SU-DHL-6 (cell line): ENCODE measurements at regions not wholly inside any gene's neighbourhood (a gene's known extent, or its start where the extent isn't known, plus 50 kb on each side); places are given as distances from the start of the nearest gene placed in this dataset.

Experiments
- H2AFZ ChIP-seq: fragments of 200-600 bp; sonication (generic); 2 replicates; pipeline ENCODE4 v1.6.1; 2014; ENCODE audit warnings: low read depth, mild to moderate bottlenecking, moderate library complexity, mixed read lengths, antibody characterized with exemption, low read length; ENCODE audit not compliant: severe bottlenecking
- H3F3A ChIP-seq: fragments of 200-600 bp; shearing (Covaris generic); 2 replicates; pipeline ENCODE4 v1.6.0; 2016; ENCODE audit warnings: antibody characterized with exemption, mild to moderate bottlenecking; ENCODE audit not compliant: insufficient read depth
- H3K27ac ChIP-seq: fragments of 200-600 bp; sonication (generic); 2 replicates; pipeline ENCODE4 v1.5.1; 2016; ENCODE audit warnings: low read depth, mild to moderate bottlenecking, low read length, moderate library complexity, mixed read lengths
- H3K27me3 ChIP-seq: fragments of 200-600 bp; sonication (generic), shearing (Covaris generic); 2 replicates; pipeline ENCODE4 v1.6.0; 2014; ENCODE audit warnings: mild to moderate bottlenecking, low read length
- H3K36me3 ChIP-seq: fragments of 200-600 bp; sonication (generic); 2 replicates; pipeline ENCODE4 v1.6.1; 2014; ENCODE audit warnings: mild to moderate bottlenecking, low read length, mixed read lengths
- H3K4me2 ChIP-seq: fragments of 300-600, 200-600 bp; shearing (Covaris generic), sonication (generic); 2 replicates; pipeline ENCODE4 v1.6.0; 2014; ENCODE audit warnings: low read length, low read depth, mild to moderate bottlenecking; ENCODE audit not compliant: poor library complexity, severe bottlenecking
- H3K4me3 ChIP-seq: fragments of 200-600 bp; sonication (generic); 2 replicates; pipeline ENCODE4 v1.5.1; 2014; ENCODE audit warnings: antibody characterized with exemption, low read length, mild to moderate bottlenecking, mixed read lengths; ENCODE audit not compliant: insufficient read depth, poor library complexity, severe bottlenecking
- H3K79me2 ChIP-seq: fragments of 200-600 bp; sonication (generic); 2 replicates; pipeline ENCODE4 v1.6.1; 2014; ENCODE audit warnings: mild to moderate bottlenecking, low read length, moderate library complexity; ENCODE audit not compliant: insufficient read depth
- H3K9ac ChIP-seq: fragments of 200-600 bp; sonication (generic); 2 replicates; pipeline ENCODE4 v1.7.0; 2014; ENCODE audit warnings: mild to moderate bottlenecking, low read length
- H3K9me2 ChIP-seq: fragments of 200-600 bp; sonication (generic); replicated peaks from 2 replicates; pipeline ENCODE4 v1.6.1; 2014; ENCODE audit warnings: low read length; ENCODE audit not compliant: insufficient read depth
- H3K9me3 ChIP-seq: fragments of 200-600 bp; sonication (generic); 2 replicates; pipeline ENCODE4 v1.6.1; 2014; ENCODE audit warnings: low read length, mixed read lengths; ENCODE audit not compliant: insufficient read depth
- H4K20me1 ChIP-seq: fragments of 200-600 bp; sonication (generic); 2 replicates; pipeline ENCODE4 v1.6.1; 2014; ENCODE audit warnings: low read depth, mild to moderate bottlenecking, antibody characterized with exemption, low read length, moderate library complexity, mixed read lengths
- CTCF ChIP-seq: fragments of 200-600 bp; sonication (generic); IDR thresholded peaks from one replicate; pipeline ENCODE4 v1.5.1; 2017; ENCODE audit warnings: antibody characterized with exemption, mild to moderate bottlenecking, low read length, moderate library complexity; ENCODE audit not compliant: insufficient read depth, poor library complexity, severe bottlenecking
- EZH2phosphoT487 ChIP-seq: fragments of 200-600 bp; sonication (generic), shearing (Covaris generic); conservative IDR thresholded peaks from 2 replicates; pipeline ENCODE4 v1.6.1; 2018; ENCODE audit warnings: mild to moderate bottlenecking, antibody characterized with exemption, low read length, moderate library complexity, mixed read lengths

GRCh38 chr1:55426156-55426555, 211.0 kb upstream of the USP24 start:
- Histone ChIP-seq H3K27me3 (no peaks in the 10 kb centered on the region), H3K4me3 (no peak overlapping the region), H2AFZ (no peak overlapping the region), H3K9me3 (no peaks in the 10 kb centered on the region), H3F3A (no peaks in the 10 kb centered on the region), H3K36me3 (no peaks in the 10 kb centered on the region), H4K20me1 (no peaks in the 10 kb centered on the region), H3K9me2 (no peaks in the 10 kb centered on the region; the same call in 1 of the 2 replicates), H3K79me2 (no peaks in the 10 kb centered on the region), H3K9ac (no peak overlapping the region), H3K4me2 (no peak overlapping the region), H3K27ac (no peak overlapping the region)
- TF ChIP-seq EZH2phosphoT487, result no peak

- no peak for TF ChIP-seq EZH2phosphoT487
- no peak for TF ChIP-seq CTCF
- Histone ChIP-seq H2AFZ (no peak overlapping the region), H3K9ac (no peak overlapping the region)
Observed at GRCh38 chr1:55425310-55425930, 210.3 kb upstream of the USP24 start.

GRCh38 chr1:55423376-55423775, 208.2 kb upstream of the USP24 start:
- no peak overlapping the region for H3K9ac ChIP-seq
- H2AFZ ChIP-seq, result no peak overlapping the region
- H3F3A ChIP-seq, result no peaks in the 10 kb centered on the region
- no peaks in the 10 kb centered on the region for H3K27me3 ChIP-seq
- H3K9me2 ChIP-seq, result no peaks in the 10 kb centered on the region
- H3K4me3 ChIP-seq, result no peak overlapping the region
- TF ChIP-seq CTCF (no peak), EZH2phosphoT487 (no peak)
- H4K20me1 ChIP-seq, result no peaks in the 10 kb centered on the region
- no peak overlapping the region for H3K4me2 ChIP-seq
- H3K27ac ChIP-seq, result no peak overlapping the region
- H3K36me3 ChIP-seq, result no peaks in the 10 kb centered on the region
- no peaks in the 10 kb centered on the region for H3K9me3 ChIP-seq
- no peaks in the 10 kb centered on the region for H3K79me2 ChIP-seq

More at GRCh38 chr1:55425310-55425930, 210.3 kb upstream of the USP24 start:
- Histone ChIP-seq H3F3A (no peaks in the 10 kb centered on the region), H4K20me1 (no peaks in the 10 kb centered on the region), H3K9me3 (no peaks in the 10 kb centered on the region), H3K9me2 (no peaks in the 10 kb centered on the region; the same call in 1 of the 2 replicates), H3K4me2 (no peak overlapping the region), H3K27ac (no peak overlapping the region), H3K79me2 (no peaks in the 10 kb centered on the region), H3K27me3 (no peaks in the 10 kb centered on the region), H3K36me3 (no peaks in the 10 kb centered on the region), H3K4me3 (no peak overlapping the region)

GRCh38 chr1:55420929-55421716, 206.0 kb upstream of the USP24 start:
- no peaks in the 10 kb centered on the region; the same call in 1 of the 2 replicates for H3K9me2 ChIP-seq
- H3K79me2 ChIP-seq, result no peaks in the 10 kb centered on the region
- H3K4me2 ChIP-seq, result no peak overlapping the region
- H3K9ac ChIP-seq, result no peak overlapping the region
- H3K9me3 ChIP-seq, result no peaks in the 10 kb centered on the region
- no peaks in the 10 kb centered on the region for H3K27me3 ChIP-seq
- no peaks in the 10 kb centered on the region for H3F3A ChIP-seq
- no peak for TF ChIP-seq EZH2phosphoT487
- no peak for TF ChIP-seq CTCF
- no peak overlapping the region for H3K27ac ChIP-seq
- H4K20me1 ChIP-seq, result no peaks in the 10 kb centered on the region
- no peaks in the 10 kb centered on the region for H3K36me3 ChIP-seq
- no peak overlapping the region for H3K4me3 ChIP-seq
- H2AFZ ChIP-seq, result no peak overlapping the region
